ENCODE measurements at regions not wholly inside any gene's neighbourhood (a gene's known extent, or its start where the extent isn't known, plus 50 kb on each side); places are given as distances from the start of the nearest gene placed in this dataset.

DNA sequence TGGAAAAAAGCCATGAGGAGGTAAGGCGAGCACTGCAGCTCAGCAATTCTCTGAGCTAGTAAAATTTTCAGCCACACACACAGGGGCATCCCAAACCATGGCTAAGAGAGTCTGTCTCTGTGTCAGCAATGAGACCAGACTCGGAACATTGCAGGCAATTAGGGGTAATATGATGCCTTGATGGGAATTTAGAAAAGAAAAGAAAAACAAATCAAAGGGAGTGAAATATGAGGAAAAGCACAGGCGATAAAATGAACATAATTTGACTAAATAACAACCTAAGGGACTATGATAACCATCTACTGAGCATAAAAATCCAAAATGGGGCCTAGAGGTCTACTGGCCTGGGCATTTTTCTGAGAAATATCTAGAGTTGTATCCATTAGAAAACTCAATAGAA, 546.0 kb upstream of the PSMD7 start:
- DNase-seq (ENCODE audit: low read depth) = no peak

DNA sequence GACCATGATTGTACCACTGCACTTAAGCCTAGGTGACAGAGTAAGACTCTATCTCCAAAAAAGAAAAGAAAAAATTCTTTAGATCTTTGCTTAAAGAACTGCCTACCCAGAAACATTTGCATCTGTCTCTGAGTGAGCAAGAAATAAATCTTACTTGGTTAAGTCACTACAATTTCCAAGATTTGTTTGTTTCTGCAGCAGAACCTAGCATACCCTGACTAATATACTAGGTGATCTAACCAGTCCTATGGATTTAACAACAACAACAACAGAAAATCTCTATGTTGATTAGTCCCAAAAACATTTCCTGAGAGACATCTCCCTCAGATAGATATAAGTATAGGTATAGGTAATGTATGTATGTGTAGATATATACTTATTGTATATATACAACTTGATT, 549.3 kb upstream of the PSMD7 start:
- DNase-seq (ENCODE audit: low read depth) = no peak

DNA sequence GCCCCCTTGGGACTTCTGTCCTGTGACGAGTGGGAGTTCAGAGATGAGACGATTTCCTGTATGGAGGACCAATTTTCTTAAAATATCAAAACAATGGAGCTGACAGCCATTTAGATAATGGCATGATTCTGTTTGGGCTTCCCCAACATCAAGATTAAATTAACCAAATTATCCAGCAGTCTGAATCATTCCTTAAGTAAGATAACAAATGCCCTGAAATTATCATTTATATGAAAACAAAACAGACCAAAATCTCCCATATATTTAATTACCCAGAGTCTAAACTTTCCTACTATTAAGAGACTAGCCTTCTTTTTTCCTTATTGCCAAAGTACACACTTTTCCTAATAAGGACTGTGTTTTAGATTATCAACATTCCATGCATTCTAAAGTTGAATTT, 550.1 kb upstream of the PSMD7 start:
- no peak for DNase-seq (ENCODE audit: low read depth)

DNA sequence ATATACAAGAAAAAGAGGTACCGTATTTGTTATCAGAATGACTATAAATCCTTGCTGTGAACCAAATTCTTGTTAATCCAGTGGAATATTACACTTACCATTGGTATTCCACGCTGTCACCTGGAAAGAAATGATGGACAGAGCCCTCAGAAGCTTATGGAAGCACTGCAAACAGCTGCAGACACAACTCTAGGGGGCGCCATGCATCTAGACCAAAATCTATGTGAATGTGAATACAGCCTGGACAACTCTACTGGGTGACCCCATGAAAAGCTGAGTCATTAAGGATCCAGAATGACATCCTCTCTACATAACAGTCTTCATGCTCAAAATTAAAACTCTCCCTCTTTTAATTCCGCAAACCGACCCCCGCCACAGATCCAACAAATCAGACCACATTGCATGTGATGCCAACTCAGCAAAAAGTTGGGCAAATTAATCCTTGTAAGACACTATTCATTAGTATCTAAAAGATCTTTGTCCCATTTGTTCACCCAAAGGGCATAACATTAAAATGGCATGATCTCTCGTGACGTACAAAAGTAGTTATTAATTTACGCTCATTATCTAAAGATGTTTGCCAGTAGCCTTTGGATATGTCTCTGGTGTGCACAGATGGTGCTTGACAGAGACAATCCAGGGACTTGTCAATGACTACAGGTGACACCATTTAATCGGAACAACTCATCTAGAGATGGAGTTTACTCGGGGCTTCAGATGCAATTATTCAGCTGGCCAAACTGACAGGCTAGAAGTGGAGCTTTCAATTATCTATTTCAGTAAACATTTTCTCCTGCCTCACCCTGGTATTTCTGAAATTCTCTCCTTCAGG, 552.7 kb upstream of the PSMD7 start:
- DNase-seq (ENCODE audit: low read depth) = peak; percentile 17

DNA sequence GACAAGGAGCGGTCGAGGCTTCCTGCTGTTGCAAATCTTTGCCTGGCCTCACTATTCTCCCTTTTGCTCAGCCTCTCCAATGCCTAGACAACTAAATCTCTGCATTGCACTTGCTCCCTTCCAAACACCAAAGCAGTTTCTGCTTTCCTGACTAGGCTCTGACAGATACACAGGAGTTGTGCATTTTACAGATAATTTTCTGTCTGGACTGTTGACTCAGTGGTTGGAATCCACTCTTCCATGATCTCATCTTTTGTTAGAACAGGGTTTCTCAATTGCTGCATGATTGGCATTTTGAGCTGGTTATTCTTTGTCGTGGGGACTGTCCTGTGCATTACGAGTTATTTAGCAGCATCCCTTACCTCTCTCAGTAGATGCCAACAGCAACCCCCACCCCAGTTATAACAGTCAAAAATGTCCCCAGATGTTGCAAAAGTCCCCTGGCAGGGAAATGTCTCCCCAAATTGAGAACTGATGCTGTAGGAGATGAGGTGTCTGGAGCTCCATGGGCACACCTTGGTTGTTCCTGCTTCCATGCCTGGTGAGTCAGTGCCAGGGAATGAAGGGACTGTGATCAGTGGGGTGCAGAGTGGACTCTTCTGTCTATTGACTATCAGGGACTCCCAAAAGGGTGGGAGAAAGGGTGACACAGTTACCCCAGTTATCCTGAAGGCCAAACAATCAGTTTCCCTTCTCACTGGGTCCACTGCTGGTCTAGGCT, 557.4 kb upstream of the PSMD7 start:
- DNase-seq (ENCODE audit: low read depth) = no peak

DNA sequence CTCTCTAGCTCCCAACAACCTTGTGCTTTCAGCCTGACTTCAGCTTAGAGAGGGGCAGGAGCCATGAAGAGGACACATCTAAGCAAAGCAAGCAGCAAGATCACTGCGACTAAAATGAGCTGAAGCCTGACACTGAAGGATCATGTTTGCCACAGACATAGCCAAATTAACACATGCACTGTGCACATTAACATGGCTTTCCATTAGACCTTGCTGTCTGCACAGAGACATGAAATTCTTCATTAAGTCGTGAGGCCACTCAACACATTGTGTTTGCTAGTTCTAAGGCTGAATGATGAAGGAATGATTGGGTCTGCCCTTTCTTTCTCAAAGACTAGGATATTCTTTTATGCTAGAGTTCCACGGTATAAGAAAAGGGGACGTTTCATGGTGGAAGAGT, 558.3 kb upstream of the PSMD7 start:
- DNase-seq (ENCODE audit: low read depth) = no peak

DNA sequence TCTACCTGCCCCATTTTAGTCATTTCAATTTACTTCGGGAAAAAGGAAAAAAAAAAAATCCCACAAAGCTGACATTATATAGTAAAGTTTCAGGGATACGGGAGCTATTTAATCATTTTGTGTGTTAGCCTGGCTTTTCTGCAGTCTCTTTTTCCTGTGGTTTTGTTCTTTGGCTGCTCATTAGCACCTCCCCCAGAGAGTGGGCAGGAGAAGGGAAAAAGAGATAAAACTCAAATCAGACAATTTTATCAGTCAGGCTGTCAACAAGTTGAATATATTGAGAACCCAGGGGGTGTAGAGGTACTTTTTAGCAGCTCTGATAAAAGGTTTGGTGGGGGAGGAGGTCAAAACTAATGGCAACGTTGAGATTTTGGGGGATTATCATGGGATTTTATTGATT, 559.0 kb upstream of the PSMD7 start:
- no peak for DNase-seq (ENCODE audit: low read depth)

DNA sequence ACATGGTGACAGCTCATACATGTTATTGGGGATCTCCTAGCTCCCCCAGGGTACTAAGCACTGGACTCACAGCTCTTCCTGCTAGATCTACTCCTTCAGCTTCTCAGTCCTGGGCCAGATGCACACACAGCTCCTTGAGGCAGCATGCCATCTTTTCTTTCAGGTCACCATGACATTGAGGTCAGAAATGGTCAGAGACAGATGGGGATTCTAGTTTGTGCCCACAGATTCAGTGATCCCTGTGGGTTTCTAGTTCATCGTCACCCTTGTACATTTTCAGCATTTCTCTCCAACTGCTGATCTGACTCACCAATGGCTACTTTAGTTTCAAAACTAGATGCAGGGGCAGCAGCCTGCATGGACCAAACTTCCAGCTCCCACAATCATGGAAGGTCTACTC, 560.7 kb upstream of the PSMD7 start:
- DNase-seq (ENCODE audit: low read depth) = peak; percentile 51

DNA sequence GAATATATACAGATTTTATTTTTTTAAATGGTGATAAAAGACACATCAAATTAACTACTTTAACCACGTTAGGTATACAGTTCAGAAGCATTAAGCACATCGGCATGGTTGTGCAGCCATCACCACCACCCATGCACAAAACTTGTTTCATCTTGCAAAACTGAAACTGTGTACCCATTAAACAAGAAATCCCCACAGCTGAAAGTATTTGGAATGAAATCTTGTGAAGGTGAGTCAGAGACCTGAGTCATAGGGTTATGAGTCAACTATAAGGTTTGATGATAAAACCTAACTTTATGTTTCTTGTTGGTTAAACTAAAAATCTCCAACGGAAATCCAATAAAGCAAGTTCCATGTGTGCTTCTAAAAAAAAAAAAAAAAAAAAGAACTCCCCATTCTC, 561.6 kb upstream of the PSMD7 start:
- DNase-seq (ENCODE audit: low read depth) = peak; percentile 88

DNA sequence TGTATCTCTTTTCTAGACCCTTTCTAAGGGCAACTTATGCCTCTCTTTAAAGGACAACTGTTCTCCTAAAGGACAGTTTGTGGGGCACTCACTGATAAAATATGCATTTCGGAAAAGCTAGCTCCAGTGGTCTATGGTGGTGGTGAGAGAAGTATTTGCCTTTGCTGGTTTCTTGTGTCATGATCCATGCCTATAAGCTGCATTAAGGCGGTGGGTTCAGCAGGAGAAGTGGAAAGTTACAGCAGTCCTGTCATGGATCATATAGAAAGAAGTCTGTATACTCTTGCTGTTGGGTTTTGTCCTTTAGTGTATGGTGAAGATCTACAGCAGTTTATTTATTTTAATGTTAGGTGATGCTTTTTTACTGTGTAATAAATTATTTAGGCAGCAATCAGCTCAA, 563.9 kb upstream of the PSMD7 start:
- DNase-seq (ENCODE audit: low read depth) = no peak

DNA sequence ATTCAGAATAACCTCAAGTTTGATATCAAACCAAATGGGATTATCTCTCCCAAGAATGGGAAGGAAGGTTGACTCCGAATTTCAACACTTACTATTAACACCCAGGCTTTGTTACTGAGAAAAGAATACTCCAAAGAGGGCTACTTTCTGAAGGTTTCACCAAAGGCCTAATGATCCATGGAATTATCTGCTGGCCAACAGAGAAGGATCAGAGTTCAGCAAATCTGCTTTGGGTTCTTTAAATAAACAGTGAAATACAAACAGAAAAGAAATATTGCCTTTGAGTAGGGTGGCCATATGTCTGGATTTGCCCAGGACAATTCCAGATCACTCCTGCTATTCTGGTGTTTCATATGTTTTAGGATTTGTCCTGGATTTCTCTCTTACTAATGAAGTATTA, 564.5 kb upstream of the PSMD7 start:
- no peak for DNase-seq (ENCODE audit: low read depth)

DNA sequence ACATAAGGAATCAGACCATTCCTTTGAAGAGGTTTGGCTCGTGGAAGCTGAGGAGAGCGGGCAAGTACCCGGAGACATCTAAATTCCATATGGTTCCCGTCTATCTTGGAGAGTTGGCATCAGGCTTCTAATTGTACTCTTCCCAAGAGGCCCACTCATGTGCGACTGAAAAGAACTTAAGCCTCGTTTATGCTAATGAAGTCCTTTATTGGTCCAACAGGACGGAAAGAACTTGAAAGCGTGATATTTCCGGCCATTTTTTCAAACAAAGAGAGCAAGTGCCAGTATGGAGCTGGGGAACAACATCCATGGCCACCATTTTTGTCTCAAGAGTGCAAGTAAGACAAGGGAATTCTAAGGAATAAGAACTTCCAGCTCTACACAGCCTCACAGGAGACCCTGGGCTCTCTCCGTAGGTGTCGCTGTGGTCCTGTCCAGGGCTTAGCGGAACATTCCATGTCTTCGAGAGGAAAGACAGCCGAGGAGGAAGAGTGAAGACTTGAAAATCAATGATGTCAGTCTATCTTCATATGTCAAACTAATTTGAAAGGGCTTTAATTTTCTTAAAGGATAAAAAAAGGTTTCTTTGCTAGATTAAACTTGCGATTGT, 566.0 kb upstream of the PSMD7 start:
- DNase-seq (ENCODE audit: low read depth) = peak; percentile 56

DNA sequence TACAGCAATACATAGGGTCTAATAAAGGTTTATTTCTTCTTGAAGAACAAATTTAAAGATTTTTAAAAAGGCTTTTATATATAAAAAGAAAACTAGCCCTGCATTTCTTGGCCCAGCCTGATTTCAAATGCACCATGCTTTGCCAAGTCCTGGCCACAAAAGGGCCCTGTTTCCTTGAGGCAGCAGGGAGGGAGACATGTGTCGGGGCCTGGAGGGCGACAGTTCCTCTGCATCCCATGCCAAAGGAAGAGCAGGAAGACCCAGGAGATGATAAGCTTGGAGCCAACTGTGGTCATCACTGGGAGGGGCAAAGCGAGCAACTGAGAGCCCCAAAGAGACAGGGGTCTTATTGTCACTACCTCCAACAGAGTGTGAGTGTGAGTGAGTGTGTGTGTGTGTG, 571.5 kb upstream of the PSMD7 start:
- DNase-seq (ENCODE audit: low read depth) = no peak

DNA sequence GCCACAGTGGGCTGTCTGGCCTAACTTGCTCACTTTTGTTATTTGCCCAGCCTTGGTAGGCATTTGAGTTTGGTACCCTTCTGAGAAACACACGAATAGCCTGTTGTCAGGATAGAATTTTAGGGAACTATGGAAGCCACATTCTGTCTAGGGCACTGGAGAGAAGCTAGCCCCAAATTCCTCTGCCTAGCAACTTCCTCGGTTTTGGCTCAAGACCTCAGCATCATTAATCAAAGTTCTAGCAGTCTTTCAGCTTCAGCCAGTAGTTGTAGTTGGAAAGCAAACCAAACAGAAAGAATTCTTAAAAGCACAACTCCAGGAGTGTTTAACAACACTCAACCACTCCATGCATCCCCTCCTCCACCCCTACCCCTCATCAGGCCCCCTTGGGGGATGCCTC, 572.1 kb upstream of the PSMD7 start:
- DNase-seq (ENCODE audit: low read depth) = no peak

DNA sequence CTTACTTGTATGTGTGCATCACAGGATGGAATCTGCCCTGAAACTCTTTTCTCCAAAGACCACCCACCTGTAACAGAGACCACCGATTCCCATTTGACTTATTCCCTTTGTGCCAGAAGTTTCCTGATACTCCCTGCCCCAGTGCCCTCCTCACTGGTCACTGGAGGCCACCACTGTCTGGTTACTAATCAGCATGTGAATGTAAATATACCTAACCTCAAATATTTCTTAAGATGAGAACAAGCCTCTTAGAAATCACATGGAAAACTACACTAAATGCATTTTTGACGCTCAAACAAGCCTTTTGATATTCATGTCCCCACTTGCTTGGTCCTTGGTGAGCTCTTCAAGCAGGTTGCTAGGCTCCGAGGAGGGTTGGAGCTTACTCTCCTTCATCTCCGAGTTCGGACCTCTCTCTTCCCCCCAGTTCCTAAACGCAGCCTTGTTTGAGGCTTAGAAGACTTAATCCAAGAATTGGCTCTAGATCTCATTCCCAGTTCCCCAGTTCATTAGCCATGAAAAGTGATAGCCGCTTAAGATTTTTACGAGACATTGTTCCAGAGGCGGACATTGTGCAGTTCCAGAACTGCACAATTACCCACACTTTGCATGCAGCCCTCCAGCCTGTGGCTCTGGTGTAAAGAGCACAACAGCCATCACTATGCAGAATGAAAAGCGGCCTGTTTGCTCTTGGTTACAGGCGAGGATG, 579.2 kb upstream of the PSMD7 start:
- no peak for DNase-seq (ENCODE audit: low read depth)

DNA sequence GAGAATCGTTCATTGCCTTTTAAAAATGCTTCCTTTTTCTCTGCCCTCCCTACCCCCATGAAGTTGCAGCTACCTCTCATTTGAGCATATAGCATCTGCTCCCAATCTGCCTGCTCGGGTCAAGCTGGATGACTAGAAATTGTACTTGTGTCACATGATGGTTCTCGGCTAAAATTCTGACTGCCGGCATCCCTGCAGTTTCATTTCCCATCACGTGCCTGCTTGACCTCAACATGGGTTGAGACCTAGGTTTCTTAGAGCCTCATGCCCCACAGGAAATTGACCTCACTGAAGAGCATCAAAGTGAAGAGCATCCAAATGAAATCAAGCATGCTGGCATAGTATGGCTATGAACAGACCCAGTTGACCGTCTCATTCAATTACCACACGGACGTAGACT, 581.6 kb upstream of the PSMD7 start:
- DNase-seq (ENCODE audit: low read depth) = no peak

DNA sequence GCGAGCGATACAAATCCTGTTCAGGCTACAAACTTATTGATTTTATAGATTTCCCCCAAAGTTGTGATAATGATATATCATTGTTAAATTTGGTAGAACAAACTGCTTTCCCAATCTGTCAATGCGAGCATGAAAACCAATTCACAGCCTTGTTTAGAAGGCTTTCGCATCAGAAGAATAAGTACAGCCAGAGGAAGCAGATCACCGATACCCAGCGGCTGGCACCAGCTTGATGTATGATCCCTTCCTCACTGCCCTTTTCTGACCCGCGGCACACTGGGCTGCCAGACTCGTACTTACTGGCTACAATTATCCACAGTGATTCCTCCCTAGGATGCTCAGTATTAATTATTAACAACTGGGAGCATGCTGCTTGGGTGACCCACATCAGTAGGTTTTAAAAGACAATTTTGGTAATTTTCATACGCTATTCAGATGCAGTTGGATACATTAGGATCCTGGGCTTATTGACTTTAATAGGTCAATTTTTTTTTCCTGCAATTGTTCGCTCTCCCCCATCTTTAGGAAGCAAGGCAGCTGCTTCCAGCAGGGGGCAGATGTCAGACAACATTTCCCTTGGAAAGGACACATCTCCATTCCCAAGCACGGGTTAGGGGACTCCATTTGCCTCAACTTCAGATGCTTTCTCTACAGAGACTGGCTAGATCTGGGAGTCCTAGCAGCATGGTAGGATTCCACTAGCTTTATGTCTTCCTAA, 582.7 kb upstream of the PSMD7 start:
- peak; percentile 47 for DNase-seq (ENCODE audit: low read depth)

DNA sequence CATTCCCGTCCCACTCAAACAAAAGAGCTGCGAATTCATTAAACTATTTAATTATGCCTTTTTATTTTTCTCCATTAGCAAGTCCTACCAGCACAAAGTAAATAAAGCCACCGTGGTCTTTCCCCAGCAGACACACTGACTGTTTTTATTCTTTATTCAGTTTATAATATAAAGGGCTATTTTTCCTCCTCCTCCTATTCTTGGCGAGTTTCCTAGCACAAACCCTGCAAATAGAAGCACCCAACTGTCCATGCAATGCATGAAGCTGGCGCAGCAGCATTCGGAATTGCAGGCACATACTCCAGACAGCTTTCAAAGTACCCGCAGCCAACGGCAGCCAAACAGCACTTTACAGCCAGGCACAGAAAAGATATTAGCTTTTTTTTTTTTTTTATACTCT, 583.4 kb upstream of the PSMD7 start:
- no peak for DNase-seq (ENCODE audit: low read depth)

DNA sequence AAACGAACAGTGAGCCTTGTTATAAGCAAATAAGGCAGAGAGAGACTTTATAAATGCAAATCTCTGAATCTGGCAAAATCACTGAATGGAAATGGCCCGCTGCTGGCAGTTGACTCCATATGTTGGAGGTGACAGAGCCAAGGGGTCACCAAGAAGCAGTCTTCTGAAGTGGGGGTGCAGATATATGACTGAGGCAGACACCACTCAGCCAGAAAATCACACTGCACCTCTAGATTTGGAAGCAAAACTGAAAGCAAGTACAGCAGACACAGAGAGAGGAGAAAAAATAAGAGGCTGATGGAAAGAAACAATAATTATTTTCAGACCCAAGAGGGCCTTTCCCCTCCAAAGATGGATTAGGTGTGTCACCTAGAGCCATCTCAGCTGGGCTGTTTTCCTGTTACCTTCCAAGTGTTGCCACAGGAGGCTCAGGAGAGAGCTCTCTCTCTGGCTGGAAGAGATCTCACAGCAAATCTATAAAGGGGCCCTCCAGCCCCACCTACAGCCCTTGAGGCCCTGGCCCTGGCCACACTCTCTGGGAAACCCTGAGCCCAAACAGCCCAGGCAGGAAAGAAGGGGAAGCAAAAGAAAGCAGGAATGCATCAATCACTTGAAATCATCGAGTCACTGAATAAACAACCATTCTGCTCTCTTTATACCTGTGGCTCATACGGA, 585.1 kb upstream of the PSMD7 start:
- DNase-seq (ENCODE audit: low read depth) = no peak

DNA sequence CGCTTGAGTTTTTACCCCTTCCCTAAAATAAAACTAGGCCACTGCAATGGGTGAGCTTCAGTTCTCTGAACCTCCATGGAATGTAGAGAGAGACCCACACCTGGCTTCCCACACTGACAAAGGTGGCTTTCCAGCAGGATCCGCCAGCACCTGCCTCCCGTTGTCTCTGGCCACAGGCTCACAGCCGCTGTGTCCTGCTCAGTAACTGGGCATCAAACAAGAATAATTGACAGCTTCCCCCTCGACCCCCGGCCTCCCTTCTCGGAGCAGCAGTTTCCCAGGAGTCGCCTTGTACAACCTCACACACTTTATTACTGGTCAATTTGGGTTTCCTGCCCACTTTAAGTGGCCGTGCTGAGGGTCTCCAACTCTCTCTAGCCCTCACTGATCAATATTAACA, 586.1 kb upstream of the PSMD7 start:
- DNase-seq (ENCODE audit: low read depth) = no peak

DNA sequence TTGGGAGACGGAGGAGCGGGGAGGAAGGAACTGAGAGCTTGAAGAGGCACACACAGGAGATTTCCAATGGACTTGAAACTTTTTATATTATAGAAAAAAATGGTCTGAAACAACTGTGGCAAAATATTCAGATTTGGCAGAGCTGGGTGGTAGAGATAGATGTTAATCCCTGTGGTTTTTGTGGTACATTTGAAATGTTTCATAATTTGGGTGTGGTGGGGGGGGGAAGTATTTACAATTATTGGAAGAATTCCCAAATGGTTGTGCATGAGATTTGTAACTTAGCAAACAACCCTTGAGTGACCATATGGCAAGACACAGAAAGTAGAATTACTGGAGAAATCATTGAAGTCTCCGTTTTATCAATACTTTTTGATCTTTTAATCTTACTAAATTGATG, 588.8 kb upstream of the PSMD7 start:
- no peak for DNase-seq (ENCODE audit: low read depth)
